ENCODE measurements at regions not wholly inside any gene's neighbourhood (a gene's known extent, or its start where the extent isn't known, plus 50 kb on each side); places are given as distances from the start of the nearest gene placed in this dataset.

DNA sequence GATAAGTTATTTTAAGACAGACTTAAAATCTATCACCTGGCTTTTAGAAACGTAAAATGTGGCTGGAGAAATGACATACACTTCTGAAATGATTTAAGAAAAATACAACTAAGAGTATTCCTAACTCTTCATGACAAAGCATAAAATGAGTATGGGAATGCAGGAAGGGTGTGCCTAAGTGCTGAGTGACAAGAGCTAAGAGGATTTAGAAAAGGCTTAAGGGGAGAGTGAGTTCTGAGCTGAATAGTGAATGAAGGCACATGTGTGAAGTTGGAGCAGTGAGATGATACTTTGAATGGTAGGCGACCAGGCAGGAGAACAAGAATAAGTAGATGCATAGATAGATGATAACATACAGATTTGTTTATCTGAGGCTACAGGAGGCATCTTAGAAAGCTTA, 458.3 kb upstream of the TENM3 start:
- Mint-ChIP-seq H3K36me3 (ENCODE audit: insufficient read depth, unreplicated experiment) (no peaks in the 10 kb centered on the region), H3K4me1 (ENCODE audit: low read depth, unreplicated experiment) (peaks cover 11% of the 10 kb centered on the region), H3K4me3 (ENCODE audit: unreplicated experiment) (no peak overlapping the region), H3K27ac (ENCODE audit: unreplicated experiment) (no peak overlapping the region), H3K27me3 (ENCODE audit: insufficient read depth, unreplicated experiment) (peaks cover 2% of the 10 kb centered on the region), H3K9me3 (ENCODE audit: unreplicated experiment) (no peaks in the 10 kb centered on the region)
- ChIA-PET CTCF (no interaction called here), POLR2A (no interaction called here)
- Histone ChIP-seq H3K36me3 (ENCODE audit: control insufficient read depth, insufficient read depth, low read length) (no peaks in the 10 kb centered on the region), H3K4me3 (ENCODE audit: low read depth, low read length) (no peak overlapping the region), H3K4me1 (no peaks in the 10 kb centered on the region), H3K9me3 (no peaks in the 10 kb centered on the region), H3K27me3 (replicated peaks; ENCODE audit: control insufficient read depth, insufficient read depth, low read length) (no peaks in the 10 kb centered on the region)
- intact Hi-C loops (cut with micrococcal nuclease; ENCODE audit: unreplicated experiment), result no loop called here
- DNase-seq, result no peak
- TF ChIP-seq, protein P1, sequence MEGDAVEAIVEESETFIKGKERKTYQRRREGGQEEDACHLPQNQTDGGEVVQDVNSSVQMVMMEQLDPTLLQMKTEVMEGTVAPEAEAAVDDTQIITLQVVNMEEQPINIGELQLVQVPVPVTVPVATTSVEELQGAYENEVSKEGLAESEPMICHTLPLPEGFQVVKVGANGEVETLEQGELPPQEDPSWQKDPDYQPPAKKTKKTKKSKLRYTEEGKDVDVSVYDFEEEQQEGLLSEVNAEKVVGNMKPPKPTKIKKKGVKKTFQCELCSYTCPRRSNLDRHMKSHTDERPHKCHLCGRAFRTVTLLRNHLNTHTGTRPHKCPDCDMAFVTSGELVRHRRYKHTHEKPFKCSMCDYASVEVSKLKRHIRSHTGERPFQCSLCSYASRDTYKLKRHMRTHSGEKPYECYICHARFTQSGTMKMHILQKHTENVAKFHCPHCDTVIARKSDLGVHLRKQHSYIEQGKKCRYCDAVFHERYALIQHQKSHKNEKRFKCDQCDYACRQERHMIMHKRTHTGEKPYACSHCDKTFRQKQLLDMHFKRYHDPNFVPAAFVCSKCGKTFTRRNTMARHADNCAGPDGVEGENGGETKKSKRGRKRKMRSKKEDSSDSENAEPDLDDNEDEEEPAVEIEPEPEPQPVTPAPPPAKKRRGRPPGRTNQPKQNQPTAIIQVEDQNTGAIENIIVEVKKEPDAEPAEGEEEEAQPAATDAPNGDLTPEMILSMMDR (IDR thresholded peaks at IDR 0.05; ENCODE audit: insufficient read depth in 1 of 2, low read depth in 1 of 2, low read length in 1 of 2, severe bottlenecking in 1 of 2, unreplicated experiment in 1 of 2), result no peak
- BruUV-seq (replicated peaks), result no TSS peak

DNA sequence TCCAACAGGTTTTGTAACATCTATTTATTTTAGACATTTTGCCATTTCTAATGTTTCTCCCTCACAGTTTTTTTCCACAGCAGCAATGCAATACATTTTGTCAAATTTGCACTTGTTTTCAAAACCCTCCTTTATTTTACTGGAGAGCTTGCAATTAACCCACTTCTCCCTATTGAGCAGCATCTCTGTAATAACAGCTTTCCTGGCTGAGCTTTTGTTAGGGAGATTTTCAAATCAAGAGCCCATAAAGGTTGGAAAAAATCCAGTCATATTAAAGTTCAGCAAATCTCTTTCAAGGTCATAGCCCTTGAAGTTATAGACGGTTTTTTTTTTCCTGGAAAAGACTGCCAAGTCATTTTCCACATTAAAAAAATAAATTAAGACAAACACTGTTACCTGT, 450.6 kb upstream of the TENM3 start:
- no peaks in the 10 kb centered on the region for H3K4me1 Mint-ChIP-seq (ENCODE audit: low read depth, unreplicated experiment)
- H3K4me1 ChIP-seq, result no peaks in the 10 kb centered on the region
- intact Hi-C loops (cut with micrococcal nuclease; ENCODE audit: unreplicated experiment), result no loop called here
- DNase-seq, result no peak
- no peak overlapping the region for H3K4me3 ChIP-seq (ENCODE audit: low read depth, low read length)
- H3K27me3 ChIP-seq (replicated peaks; ENCODE audit: control insufficient read depth, insufficient read depth, low read length), result no peaks in the 10 kb centered on the region
- no peak overlapping the region for H3K4me3 Mint-ChIP-seq (ENCODE audit: unreplicated experiment)
- TF ChIP-seq, protein P1 (IDR thresholded peaks at IDR 0.05; ENCODE audit: insufficient read depth in 1 of 2, low read depth in 1 of 2, low read length in 1 of 2, severe bottlenecking in 1 of 2, unreplicated experiment in 1 of 2), result no peak
- POLR2A ChIA-PET, result no interaction called here
- no peak overlapping the region for H3K27ac Mint-ChIP-seq (ENCODE audit: unreplicated experiment)
- BruUV-seq (replicated peaks), result no TSS peak
- no peaks in the 10 kb centered on the region for H3K36me3 Mint-ChIP-seq (ENCODE audit: insufficient read depth, unreplicated experiment)
- H3K27me3 Mint-ChIP-seq (ENCODE audit: insufficient read depth, unreplicated experiment), result peaks cover 5% of the 10 kb centered on the region
- H3K9me3 ChIP-seq, result no peaks in the 10 kb centered on the region
- H3K36me3 ChIP-seq (ENCODE audit: control insufficient read depth, insufficient read depth, low read length), result no peaks in the 10 kb centered on the region
- CTCF ChIA-PET, result no interaction called here
- H3K9me3 Mint-ChIP-seq (ENCODE audit: unreplicated experiment), result peaks cover 13% of the 10 kb centered on the region

DNA sequence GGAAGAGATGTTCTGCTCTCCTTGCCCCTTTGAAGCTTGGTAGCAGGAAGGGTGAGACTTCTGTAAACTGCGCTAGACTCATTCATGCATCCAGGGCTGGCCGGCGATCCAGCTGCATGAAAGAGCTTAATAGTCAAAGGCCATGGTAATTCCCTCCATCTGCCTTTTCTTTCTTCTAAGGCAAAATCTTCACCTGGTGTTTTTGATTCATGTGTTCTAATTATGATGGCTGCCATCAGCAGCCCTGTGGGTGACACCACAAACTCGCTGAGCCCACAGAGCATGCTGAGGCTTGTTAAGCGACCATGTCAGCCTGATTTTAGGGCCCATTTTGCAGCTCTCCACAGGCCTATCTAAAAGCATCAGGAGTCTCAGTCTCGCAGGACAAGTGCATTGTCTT, 450.1 kb upstream of the TENM3 start:
- CTCF ChIA-PET, result no interaction called here
- Histone ChIP-seq H3K4me1 (no peaks in the 10 kb centered on the region), H3K4me3 (ENCODE audit: low read depth, low read length) (no peak overlapping the region), H3K36me3 (ENCODE audit: control insufficient read depth, insufficient read depth, low read length) (no peaks in the 10 kb centered on the region), H3K9me3 (no peaks in the 10 kb centered on the region), H3K27me3 (replicated peaks; ENCODE audit: control insufficient read depth, insufficient read depth, low read length) (no peaks in the 10 kb centered on the region)
- intact Hi-C loops (cut with micrococcal nuclease; ENCODE audit: unreplicated experiment), result no loop called here
- TF ChIP-seq, protein P1 (IDR thresholded peaks at IDR 0.05; ENCODE audit: insufficient read depth in 1 of 2, low read depth in 1 of 2, low read length in 1 of 2, severe bottlenecking in 1 of 2, unreplicated experiment in 1 of 2), result no peak
- no peaks in the 10 kb centered on the region for H3K4me1 Mint-ChIP-seq (ENCODE audit: low read depth, unreplicated experiment)
- no peak overlapping the region for H3K4me3 Mint-ChIP-seq (ENCODE audit: unreplicated experiment)
- no peak overlapping the region for H3K27ac Mint-ChIP-seq (ENCODE audit: unreplicated experiment)
- H3K36me3 Mint-ChIP-seq (ENCODE audit: insufficient read depth, unreplicated experiment), result no peaks in the 10 kb centered on the region
- peaks cover 13% of the 10 kb centered on the region for H3K9me3 Mint-ChIP-seq (ENCODE audit: unreplicated experiment)
- POLR2A ChIA-PET, result no interaction called here
- no TSS peak for BruUV-seq (replicated peaks)
- no peak for DNase-seq
- H3K27me3 Mint-ChIP-seq (ENCODE audit: insufficient read depth, unreplicated experiment), result peaks cover 5% of the 10 kb centered on the region

All from Caco-2 (cell line).